PC-9 (cell line): ENCODE measurements at regions not wholly inside any gene's neighbourhood (a gene's known extent, or its start where the extent isn't known, plus 50 kb on each side); places are given as distances from the start of the nearest gene placed in this dataset.

Experiments
- CTCF ChIP-seq: fragments of 200-600 bp; sonication (generic); conservative IDR thresholded peaks from 2 replicates; pipeline ENCODE4 v1.6.1; 2017; ENCODE audit warnings: mixed run types, antibody characterized with exemption, mild to moderate bottlenecking, moderate library complexity
- EZH2 ChIP-seq: fragments of 200-600 bp; sonication (generic); IDR thresholded peaks from 2 replicates; pipeline ENCODE4 v1.8.0; 2017; ENCODE audit warnings: antibody characterized with exemption, low read depth

- TF ChIP-seq CTCF (no peak), EZH2 (no peak)
These were observed 84.2 kb upstream of the FAM136A start for GRCh38 chr2:70385966-70386595.
